BJ (cell line): ENCODE measurements at regions not wholly inside any gene's neighbourhood (a gene's known extent, or its start where the extent isn't known, plus 50 kb on each side); places are given as distances from the start of the nearest gene placed in this dataset.

Experiments used
- CTCF ChIA-PET: fragments of 350-600 bp; formaldehyde crosslinking; extraction: SDS; loops from one replicate; lab custom pipeline; 2021; ENCODE audit warnings: antibody characterized with exemption, inconsistent platforms; lab: Yijun Ruan, JAX
- POLR2A ChIA-PET: fragments of 300-600 bp; sonication (Branson Sonifier 250); formaldehyde crosslinking; extraction: SDS; loops from one replicate; lab custom pipeline; 2021; ENCODE audit warnings: antibody characterized with exemption; lab: Charles Lee
- DNase-seq: peaks from one replicate; pipeline ENCODE4 v3.0.0-alpha.2; 2011; ENCODE audit warnings: low read depth
- H3K27me3 ChIP-seq: 2 replicates; pipeline ENCODE4 v1.6.0; 2011; ENCODE audit warnings: low read length; ENCODE audit not compliant: control insufficient read depth, insufficient read depth
- H3K36me3 ChIP-seq: 2 replicates; pipeline ENCODE4 v1.5.1; 2011; ENCODE audit warnings: low read length; ENCODE audit not compliant: control insufficient read depth, insufficient read depth
- H3K4me3 ChIP-seq: 2 replicates; pipeline ENCODE4 v1.5.1; 2011; ENCODE audit warnings: low read depth, mild to moderate bottlenecking, control low read depth, low read length
- TF ChIP-seq, protein P1 (sequence below): IDR thresholded peaks from 2 replicates; pipeline ENCODE4 v1.5.1; 2011; ENCODE audit warnings: low read depth, mild to moderate bottlenecking, control low read depth, inconsistent platforms, low read length, moderate library complexity; ENCODE audit not compliant: insufficient read depth

DNA sequence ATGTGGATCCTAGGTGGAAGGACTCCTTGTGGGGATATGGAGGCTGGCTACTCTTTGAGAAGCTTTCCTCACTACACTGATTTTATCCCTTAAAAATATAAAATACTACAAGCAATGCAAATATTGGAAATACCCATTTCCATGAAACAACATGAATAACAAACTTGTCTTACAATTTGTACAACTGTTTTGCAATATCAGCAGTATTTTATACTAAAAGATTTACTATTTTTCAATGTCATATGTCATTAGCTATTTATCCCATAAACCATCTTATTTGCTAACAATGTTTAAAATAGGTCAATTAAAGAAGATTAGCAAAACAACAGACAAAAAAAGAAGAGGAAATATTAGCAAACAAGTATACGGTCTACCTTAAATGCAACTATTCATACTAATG lies 1674.1 kb downstream of the PCDH7 start:
- Histone ChIP-seq H3K4me3 (no peak overlapping the region), H3K27me3 (no peaks in the 10 kb centered on the region), H3K36me3 (no peaks in the 10 kb centered on the region)
- CTCF ChIA-PET = no interaction called here
- TF ChIP-seq, protein P1, sequence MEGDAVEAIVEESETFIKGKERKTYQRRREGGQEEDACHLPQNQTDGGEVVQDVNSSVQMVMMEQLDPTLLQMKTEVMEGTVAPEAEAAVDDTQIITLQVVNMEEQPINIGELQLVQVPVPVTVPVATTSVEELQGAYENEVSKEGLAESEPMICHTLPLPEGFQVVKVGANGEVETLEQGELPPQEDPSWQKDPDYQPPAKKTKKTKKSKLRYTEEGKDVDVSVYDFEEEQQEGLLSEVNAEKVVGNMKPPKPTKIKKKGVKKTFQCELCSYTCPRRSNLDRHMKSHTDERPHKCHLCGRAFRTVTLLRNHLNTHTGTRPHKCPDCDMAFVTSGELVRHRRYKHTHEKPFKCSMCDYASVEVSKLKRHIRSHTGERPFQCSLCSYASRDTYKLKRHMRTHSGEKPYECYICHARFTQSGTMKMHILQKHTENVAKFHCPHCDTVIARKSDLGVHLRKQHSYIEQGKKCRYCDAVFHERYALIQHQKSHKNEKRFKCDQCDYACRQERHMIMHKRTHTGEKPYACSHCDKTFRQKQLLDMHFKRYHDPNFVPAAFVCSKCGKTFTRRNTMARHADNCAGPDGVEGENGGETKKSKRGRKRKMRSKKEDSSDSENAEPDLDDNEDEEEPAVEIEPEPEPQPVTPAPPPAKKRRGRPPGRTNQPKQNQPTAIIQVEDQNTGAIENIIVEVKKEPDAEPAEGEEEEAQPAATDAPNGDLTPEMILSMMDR = no peak
- POLR2A ChIA-PET = no interaction called here
- DNase-seq = no peak

DNA sequence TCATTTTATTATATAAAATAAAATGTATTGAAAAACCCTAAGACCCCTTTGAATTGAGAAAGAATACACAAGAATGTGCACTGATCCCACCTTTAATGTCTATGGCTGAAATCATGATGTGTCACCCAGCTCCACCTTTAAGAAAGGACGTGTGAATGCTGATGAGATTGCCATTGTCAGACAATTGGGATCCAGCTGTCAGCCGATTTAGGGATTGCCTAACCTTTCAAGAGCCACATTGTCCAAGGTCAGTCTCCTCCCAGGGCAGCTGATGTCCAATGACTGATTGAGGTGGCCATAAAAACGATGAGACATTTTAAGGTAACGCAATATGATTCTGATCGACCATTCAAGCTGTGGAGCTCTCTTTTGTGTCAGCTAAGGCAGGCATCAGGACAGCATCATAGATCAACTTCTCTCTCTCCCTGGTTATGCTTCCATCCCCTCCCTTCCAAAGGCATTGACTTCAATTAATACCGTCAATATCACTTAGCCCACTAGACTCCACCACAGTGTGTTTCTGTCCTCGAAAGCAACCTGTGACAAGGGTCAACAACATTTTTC lies 1676.4 kb downstream of the PCDH7 start:
- TF ChIP-seq, protein P1 = no peak
- POLR2A ChIA-PET = no interaction called here
- H3K36me3 ChIP-seq = no peaks in the 10 kb centered on the region
- DNase-seq = no peak
- H3K27me3 ChIP-seq = no peaks in the 10 kb centered on the region
- H3K4me3 ChIP-seq = no peak overlapping the region
- CTCF ChIA-PET = no interaction called here

DNA sequence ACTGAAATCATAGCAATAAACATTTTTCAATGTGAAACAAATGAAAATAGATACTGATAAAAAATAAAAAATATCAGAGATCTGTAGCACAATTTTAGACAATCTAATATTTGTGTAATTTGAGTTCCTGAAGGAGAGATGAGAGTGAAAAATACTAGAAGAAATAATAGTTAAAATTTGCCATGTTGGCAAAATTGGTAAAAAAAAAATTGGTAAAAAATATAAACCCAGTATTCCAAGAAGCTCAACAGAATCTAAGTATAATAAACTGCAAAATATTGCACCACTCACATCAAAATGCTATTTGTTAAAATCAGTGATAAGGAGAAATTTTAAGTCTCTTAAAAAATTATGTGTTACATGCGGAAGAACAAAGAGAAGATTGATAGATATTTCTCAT lies 1680.7 kb downstream of the PCDH7 start:
- POLR2A ChIA-PET = no interaction called here
- H3K27me3 ChIP-seq = no peaks in the 10 kb centered on the region
- TF ChIP-seq, protein P1 = no peak
- no peaks in the 10 kb centered on the region for H3K36me3 ChIP-seq
- DNase-seq = no peak
- no peak overlapping the region for H3K4me3 ChIP-seq
- CTCF ChIA-PET = no interaction called here

DNA sequence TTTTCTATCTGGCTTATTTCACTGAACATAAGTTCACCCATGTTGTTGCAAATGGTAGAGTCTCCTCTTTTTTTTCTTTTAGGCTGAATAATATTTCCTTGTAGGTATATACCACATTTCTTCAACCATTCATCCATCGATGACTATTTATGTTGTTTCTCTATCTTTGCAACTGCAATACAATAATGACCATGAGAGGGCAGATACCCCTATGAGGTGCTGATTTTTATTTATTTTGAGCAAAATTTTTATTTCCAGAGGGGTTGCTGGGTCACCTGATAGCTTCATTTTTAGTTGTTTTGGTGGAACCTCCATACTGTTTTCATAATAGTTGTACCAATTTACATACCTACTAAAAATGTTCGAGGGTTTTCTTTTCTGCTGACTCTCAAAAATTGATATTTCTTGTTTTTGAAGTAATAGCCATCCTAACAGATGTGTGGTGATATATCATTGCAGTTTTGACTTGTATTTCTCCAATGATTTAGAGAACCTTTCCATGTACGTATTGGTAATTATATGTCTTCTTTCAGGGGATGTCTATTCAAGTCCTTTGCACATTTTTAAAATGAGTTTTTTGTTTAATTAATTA lies 1697.0 kb downstream of the PCDH7 start:
- ChIA-PET POLR2A (no interaction called here), CTCF (no interaction called here)
- TF ChIP-seq, protein P1 = no peak
- DNase-seq = no peak
- H3K36me3 ChIP-seq = no peaks in the 10 kb centered on the region
- no peaks in the 10 kb centered on the region for H3K27me3 ChIP-seq
- H3K4me3 ChIP-seq = no peak overlapping the region

DNA sequence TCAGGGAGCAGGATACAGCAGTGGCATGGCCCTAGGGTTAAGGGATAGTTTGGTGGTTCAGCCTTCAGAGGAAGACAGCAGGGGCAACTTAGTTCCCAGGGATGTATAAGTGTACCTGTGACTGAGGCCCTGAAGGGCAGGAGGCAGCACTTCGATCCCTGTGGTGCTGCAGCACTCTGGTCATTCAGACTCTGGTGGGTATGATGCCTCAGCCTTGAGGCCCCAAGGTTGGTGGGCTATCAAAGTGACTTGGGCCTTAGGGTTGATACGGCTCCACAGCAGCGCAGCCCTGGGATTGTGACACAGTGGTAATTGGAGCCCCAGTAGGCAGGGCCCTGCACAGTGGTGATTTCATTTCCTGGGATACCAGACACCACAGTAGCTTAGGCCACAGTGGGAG lies 1703.1 kb downstream of the PCDH7 start:
- no peak overlapping the region for H3K4me3 ChIP-seq

More for the DNA sequence above, 1703.1 kb downstream of the PCDH7 start:
- CTCF ChIA-PET = no interaction called here
- Histone ChIP-seq H3K36me3 (no peaks in the 10 kb centered on the region), H3K27me3 (no peaks in the 10 kb centered on the region)
- POLR2A ChIA-PET = no interaction called here
- DNase-seq = no peak
- TF ChIP-seq, protein P1 = no peak
